ENCODE measurements at regions not wholly inside any gene's neighbourhood (a gene's known extent, or its start where the extent isn't known, plus 50 kb on each side); places are given as distances from the start of the nearest gene placed in this dataset.
"Not testable (repeated sequence)": the region's sequence is repeated elsewhere in the genome, so short reads cannot be mapped to it uniquely, and the experiment has no call there.

- no peak for DNase-seq
Measured at GRCh38 chr6:18527836-18528743, 140.9 kb downstream of the RNF144B start.

DNA sequence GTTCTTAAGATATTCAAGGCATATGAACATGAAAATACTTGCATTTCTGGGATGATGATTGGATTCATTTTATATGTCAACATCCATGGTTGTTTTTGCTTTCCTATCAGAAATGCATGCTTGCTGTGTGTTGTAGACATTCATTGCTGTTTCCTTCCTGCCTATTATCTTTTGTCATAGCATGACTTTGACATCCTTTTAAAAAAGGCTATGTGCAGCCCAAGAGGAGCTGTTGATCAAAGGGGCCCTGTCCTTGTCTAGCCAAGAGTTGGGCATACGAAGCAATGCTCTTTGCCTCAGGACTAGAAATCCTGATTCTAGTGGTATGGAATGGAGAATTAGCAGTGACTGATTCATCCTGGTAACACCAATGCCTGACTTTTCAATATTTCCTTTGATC is 143.1 kb downstream of the RNF144B start:
- no peak for DNase-seq

GRCh38 chr6:18532139-18532538 is 145.0 kb downstream of the RNF144B start:
- no peak for DNase-seq

DNA sequence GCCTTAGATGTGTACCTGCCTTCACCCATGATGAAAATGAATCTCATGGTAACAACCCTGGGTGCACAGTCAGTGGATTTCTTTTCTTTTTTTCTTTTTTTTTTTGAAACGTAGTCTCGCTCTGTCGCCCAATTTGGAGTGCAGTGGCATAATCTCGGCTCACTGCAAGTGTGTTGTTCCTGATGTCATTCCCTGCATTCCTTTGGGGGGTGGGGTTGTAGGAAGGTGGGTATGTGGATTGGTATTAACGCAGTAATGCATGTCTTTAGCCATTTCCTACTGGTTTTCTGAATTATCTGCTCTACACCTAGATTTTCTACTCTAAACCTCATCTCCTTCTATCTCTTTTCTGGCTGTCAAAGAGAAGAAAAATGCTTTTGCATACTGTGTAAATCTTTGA is 146.6 kb downstream of the RNF144B start:
- DNase-seq = no peak

GRCh38 chr6:18536591-18537055 is 149.5 kb downstream of the RNF144B start:
- DNase-seq = no peak

GRCh38 chr6:18538315-18538714 is 151.2 kb downstream of the RNF144B start:
- no peak for DNase-seq

DNA sequence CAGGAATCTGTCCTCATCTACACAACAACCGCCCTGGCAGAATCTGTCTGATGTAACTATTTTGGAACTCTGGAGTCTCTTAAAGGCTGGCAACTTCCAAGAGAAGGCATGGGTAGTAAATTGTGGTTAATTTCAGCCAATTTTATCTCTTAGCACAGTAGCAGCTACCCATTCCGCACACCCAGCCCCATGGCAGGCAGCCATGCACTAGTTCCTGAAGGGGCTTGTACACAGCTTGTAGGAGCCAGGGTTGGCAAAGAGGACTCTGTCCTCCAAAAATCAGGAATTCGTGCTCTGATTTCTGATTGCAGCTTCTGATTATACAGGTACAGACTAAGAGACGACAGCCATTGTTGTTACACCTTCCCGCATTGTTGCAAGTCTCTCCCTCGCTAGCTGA is 155.9 kb downstream of the RNF144B start:
- no peak for DNase-seq

- DNase-seq = not testable (repeated sequence)
Measured at GRCh38 chr6:18545142-18545541, 158.0 kb downstream of the RNF144B start.

DNA sequence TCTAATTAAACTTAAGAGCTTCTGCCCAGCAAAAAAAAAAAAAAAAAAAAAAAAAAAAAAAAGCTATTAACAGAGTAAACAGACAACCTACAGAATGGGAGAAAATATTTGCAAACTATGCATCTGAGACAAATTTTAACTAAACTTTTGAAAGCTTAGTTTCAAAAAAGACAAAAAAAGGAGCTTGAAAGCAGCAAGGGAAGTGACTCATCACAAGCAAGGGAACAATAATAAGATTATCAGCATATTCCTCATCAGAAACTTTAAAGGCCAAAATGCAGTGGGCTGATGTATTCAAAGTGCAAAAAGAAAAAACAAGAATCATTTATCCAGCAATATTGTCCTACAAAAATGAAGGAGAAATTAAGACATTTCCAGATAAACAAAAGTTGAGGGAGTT is 158.6 kb downstream of the RNF144B start:
- no peak for DNase-seq

GRCh38 chr6:18550119-18550518 is 163.0 kb downstream of the RNF144B start:
- DNase-seq = no peak

DNA sequence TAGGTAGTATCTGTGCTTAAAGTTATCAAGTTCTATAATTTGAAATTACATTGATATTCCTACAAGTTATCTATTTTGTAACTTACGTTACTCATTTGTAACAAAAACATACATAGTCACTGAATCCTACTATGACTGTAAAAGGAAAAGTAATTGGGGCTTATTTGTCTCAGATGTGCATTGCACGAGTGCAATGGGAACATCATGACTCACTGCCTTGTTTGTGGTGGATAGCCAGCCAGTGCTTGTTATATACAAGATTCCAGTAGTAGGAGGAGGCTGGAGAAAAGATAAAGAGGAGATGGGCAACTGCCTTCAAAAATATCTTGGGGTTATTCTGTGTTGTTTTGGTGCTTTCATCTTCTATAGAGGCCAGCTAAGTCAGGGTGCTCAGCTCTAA is 164.1 kb downstream of the RNF144B start:
- no peak for DNase-seq

- DNase-seq = no peak
Measured at GRCh38 chr6:18555750-18556149, 168.6 kb downstream of the RNF144B start.

DNA sequence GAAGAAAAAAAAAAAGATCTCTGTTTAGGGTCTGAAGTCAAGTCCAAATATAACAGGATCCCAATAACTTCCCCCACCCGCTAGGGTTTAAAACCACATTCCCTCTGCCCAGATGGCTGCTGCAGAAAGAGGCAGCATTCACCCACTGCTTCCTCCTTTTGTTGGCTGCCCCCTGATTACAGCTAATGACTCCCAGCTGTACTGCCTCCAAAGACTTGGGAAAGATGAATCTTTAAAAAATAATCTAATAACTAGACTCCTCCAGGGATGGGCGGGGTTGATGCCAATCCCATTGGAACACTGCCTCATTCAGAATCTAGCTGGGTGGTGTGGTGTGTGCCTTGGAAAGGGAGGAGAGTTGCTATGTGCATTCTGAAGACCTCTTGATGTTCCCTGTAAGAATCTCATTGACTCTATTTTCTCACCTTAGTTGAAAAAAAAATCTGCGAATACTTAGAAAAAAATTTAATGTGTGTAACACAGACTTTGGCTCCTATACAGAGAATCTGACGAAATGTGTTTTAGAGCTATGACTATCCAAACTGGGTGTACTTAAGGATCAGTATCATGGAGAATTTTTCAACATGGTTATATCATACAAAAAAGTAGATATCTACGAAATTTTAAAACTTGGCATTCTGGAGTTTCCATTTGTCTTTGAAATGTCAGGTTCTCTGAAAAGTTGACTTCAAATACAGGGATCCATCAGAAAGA is 174.0 kb downstream of the RNF144B start:
- DNase-seq = no peak

GRCh38 chr6:18562726-18563125 is 175.6 kb downstream of the RNF144B start:
- no peak for DNase-seq

DNA sequence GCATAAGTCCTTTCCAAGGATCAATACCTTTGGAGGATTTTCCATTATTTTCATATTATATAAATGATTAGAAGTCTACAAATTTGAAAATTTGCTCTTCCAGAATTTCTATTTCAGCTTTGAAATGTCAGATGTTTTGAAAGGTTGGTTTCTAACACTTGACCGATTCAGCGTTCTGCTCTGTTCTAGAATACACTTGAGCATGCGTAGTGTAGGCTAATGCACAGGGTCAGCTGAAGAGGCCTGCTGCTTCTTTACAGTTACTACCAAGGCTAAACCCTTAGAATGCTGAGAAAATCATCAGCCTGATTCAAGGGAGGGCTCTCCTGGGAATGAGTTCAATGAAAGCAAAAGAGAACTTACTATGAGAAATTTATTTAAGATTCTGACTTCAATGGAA is 177.6 kb downstream of the RNF144B start:
- no peak for DNase-seq

- DNase-seq = no peak
Measured at GRCh38 chr6:18565231-18565630, 178.1 kb downstream of the RNF144B start.

DNA sequence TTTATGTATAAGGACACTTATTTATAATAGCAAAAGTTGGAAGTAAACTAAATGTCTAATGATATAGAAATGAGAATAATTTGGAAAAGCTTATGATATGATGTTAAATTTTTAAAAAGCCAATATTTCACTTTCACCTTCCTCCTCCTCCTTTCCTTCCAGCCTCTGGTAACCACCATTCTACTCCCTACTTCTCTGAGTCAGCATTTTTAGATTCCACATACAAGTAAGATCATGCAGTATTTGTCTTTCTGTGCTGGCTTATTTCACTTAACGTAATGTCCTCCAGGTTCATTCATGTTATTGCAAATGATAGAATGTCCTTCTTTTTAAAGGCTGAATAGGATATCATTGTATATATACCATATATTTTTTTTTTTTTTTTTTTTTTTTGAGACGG is 180.2 kb downstream of the RNF144B start:
- no peak for DNase-seq

GRCh38 chr6:18577491-18577890 is 190.3 kb downstream of the RNF144B start:
- DNase-seq = no peak

DNA sequence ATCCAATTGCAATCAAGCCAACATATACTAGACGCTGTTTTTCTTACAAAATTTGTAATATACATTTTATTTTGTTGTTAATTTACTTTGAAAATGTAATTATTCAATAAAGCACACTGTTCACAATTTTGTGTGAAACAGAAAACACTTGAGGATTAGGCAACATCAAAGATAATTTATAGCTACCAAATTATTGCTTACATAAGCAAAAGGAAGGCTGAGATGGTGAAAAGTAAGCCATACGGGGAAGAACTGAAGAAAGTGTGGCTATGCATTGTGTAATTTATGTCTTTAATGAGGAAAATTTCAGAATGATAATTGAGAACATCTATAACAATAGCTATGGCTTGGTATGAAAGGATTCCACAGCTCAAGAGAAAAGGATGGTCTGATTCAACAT is 192.0 kb downstream of the RNF144B start:
- DNase-seq = no peak

DNA sequence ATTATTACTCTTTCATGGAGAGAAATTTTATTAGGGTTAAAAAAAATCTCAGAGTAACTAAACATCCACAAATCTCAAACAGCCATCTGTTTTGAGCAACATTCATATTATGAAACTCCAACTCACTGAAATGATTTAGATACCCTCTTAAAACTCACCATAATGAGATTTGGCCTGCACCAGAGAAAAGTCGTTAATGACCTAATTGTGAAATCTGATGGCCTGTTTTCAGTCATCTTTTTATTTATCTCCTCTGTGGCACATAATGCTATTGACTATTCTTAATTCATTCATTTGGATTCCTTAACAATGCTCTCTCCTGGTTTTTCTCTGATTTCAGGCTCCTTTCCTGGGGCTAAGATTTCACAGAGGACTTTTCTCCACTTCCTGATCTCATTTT is 192.7 kb downstream of the RNF144B start:
- no peak for DNase-seq

GRCh38 chr6:18584372-18584771 is 197.2 kb downstream of the RNF144B start:
- DNase-seq = no peak

GRCh38 chr6:18585032-18585573 is 198.0 kb downstream of the RNF144B start:
- DNase-seq = no peak

- DNase-seq = no peak
Measured at GRCh38 chr6:18586133-18586532, 199.0 kb downstream of the RNF144B start.

All from stimulated activated CD4-positive, alpha-beta T cell treated with anti-CD3 and anti-CD28 coated beads, Interleukin-1b, Interleukin-23, amount 100 ng/mL, for 48 hours (primary cell).